SK-N-SH (cell line): ENCODE measurements at regions not wholly inside any gene's neighbourhood (a gene's known extent, or its start where the extent isn't known, plus 50 kb on each side); places are given as distances from the start of the nearest gene placed in this dataset.

Experiments used
- CTCF ChIA-PET: fragments of 300-600, 350-600 bp; formaldehyde crosslinking; extraction: SDS; loops from one replicate; lab custom pipeline; 2021; lab: Yijun Ruan, JAX
- POLR2A ChIA-PET: fragments of 350-600 bp; sonication (Branson Sonifier 250); formaldehyde crosslinking; extraction: SDS; loops from one replicate; lab custom pipeline; 2020; ENCODE audit warnings: antibody characterized with exemption, inconsistent platforms; lab: Yijun Ruan, JAX
- DNase-seq: peaks from one replicate; pipeline ENCODE4 v3.0.0; 2012
- H2AFZ ChIP-seq: fragments of 200-600 bp; sonication (generic); 2 replicates; pipeline ENCODE4 v1.8.1; 2016; ENCODE audit warnings: antibody characterized with exemption, mild to moderate bottlenecking, low read depth
- H3F3A ChIP-seq: fragments of 200-600 bp; sonication (generic); replicated peaks from 2 replicates; pipeline ENCODE3; 2016; ENCODE audit warnings: antibody characterized with exemption, mild to moderate bottlenecking; ENCODE audit not compliant: insufficient read depth
- H3K27ac ChIP-seq, 2 experiments: fragments of 200-500 bp in 1 of 2; fragments of 200-600 bp in 1 of 2; sonication (Bioruptor generic) in 1 of 2; sonication (generic), shearing (Covaris generic) in 1 of 2; 2 replicates each; pipeline versions ENCODE4 v1.5.1 to v1.6.1; 2014 to 2016; ENCODE audit warnings: low read depth in 2 of 2, inconsistent platforms in 1 of 2, low read length in 1 of 2, mild to moderate bottlenecking in 1 of 2, mixed read lengths in 1 of 2
- H3K27me3 ChIP-seq: fragments of 200-600 bp; sonication (generic), shearing (Covaris generic); 2 replicates; pipeline ENCODE4 v1.6.1; 2016; ENCODE audit warnings: mixed run types; ENCODE audit not compliant: insufficient read depth
- H3K36me3 ChIP-seq, 2 experiments: fragments of 200-500 bp in 1 of 2; fragments of 200-600 bp in 1 of 2; sonication (Bioruptor generic) in 1 of 2; sonication (generic) in 1 of 2; replicated peaks in 1 of 2; 2 replicates each; pipeline versions ENCODE3 to v1.5.1; 2014 to 2016; ENCODE audit warnings: low read length in 1 of 2, mild to moderate bottlenecking in 1 of 2; ENCODE audit not compliant: insufficient read depth in 2 of 2, control insufficient read depth in 1 of 2
- H3K4me1 ChIP-seq, 2 experiments: fragments of 200-500 bp in 1 of 2; fragments of 200-600 bp in 1 of 2; sonication (Bioruptor generic) in 1 of 2; sonication (generic), shearing (Covaris generic) in 1 of 2; 2 replicates each; pipeline versions ENCODE4 v1.5.1 to v1.6.1; 2014 to 2016; ENCODE audit warnings: low read depth in 1 of 2, low read length in 1 of 2, mixed run types in 1 of 2; ENCODE audit not compliant: insufficient read depth in 2 of 2, control insufficient read depth in 1 of 2
- H3K4me2 ChIP-seq: fragments of 200-600 bp; sonication (generic), shearing (Covaris generic); 2 replicates; pipeline ENCODE4 v1.6.1; 2017; ENCODE audit warnings: mixed run types
- H3K4me3 ChIP-seq, 2 experiments: fragments of 200-500 bp in 1 of 2; fragments of 200-600 bp in 1 of 2; sonication (Bioruptor generic) in 1 of 2; sonication (generic), shearing (Covaris generic) in 1 of 2; 2 replicates each; pipeline versions ENCODE4 v1.5.1 to v1.8.1; 2014 to 2016; ENCODE audit warnings: low read depth in 2 of 2, inconsistent platforms in 1 of 2, low read length in 1 of 2, mild to moderate bottlenecking in 1 of 2, mixed read lengths in 1 of 2, moderate library complexity in 1 of 2
- H3K79me2 ChIP-seq: fragments of 200-600 bp; sonication (generic); 2 replicates; pipeline ENCODE4 v1.8.1; 2017; ENCODE audit warnings: mild to moderate bottlenecking; ENCODE audit not compliant: insufficient read depth
- H3K9ac ChIP-seq: fragments of 200-600 bp; sonication (generic); 2 replicates; pipeline ENCODE4 v1.6.1; 2017; ENCODE audit warnings: mixed run types
- H3K9me2 ChIP-seq: fragments of 200-600 bp; sonication (generic); 2 replicates; pipeline ENCODE4 v1.6.1; 2017; ENCODE audit warnings: mixed run types
- H3K9me3 ChIP-seq: fragments of 200-600 bp; sonication (generic); 2 replicates; pipeline ENCODE4 v1.6.1; 2017; ENCODE audit warnings: mixed run types, mild to moderate bottlenecking, moderate library complexity
- H4K20me1 ChIP-seq: fragments of 200-600 bp; sonication (generic); 2 replicates; pipeline ENCODE4 v1.6.1; 2017; ENCODE audit warnings: mild to moderate bottlenecking, mixed run types; ENCODE audit not compliant: insufficient read depth
- ELF1 ChIP-seq: IDR thresholded peaks from 2 replicates; pipeline ENCODE4 v1.4.0; 2012
- EZH2phosphoT487 ChIP-seq: fragments of 200-600 bp; sonication (generic); IDR thresholded peaks from 2 replicates; pipeline ENCODE4 v1.6.1; 2017; ENCODE audit warnings: low read depth, mixed run types, mild to moderate bottlenecking, antibody characterized with exemption, moderate library complexity, borderline replicate concordance
- FOXM1 ChIP-seq: IDR thresholded peaks from 2 replicates; pipeline ENCODE4 v1.4.0; 2012; ENCODE audit warnings: low read depth, mild to moderate bottlenecking
- GABPA ChIP-seq: IDR thresholded peaks from 2 replicates; pipeline ENCODE4 v1.4.0; 2012; ENCODE audit warnings: low read depth, mild to moderate bottlenecking
- GATA2 ChIP-seq: sonication (generic); formaldehyde crosslinking; IDR thresholded peaks from 2 replicates; pipeline ENCODE4 v1.5.0; 2020; ENCODE audit warnings: mild to moderate bottlenecking, missing genetic modification reagents
- JUND ChIP-seq: IDR thresholded peaks from 2 replicates; pipeline ENCODE4 v1.4.0; 2012
- MEF2A ChIP-seq: IDR thresholded peaks from 2 replicates; pipeline ENCODE4 v1.4.0; 2012; ENCODE audit warnings: low read depth, borderline replicate concordance
- MXI1 ChIP-seq: IDR thresholded peaks from 2 replicates; pipeline ENCODE4 v1.6.1; 2012; ENCODE audit warnings: mild to moderate bottlenecking, low read depth, low read length, improper control_type of control experiment
- NFIC ChIP-seq: IDR thresholded peaks from 2 replicates; pipeline ENCODE4 v1.4.0; 2012; ENCODE audit warnings: borderline replicate concordance
- RAD21 ChIP-seq: IDR thresholded peaks from 2 replicates; pipeline ENCODE4 v1.6.1; 2012; ENCODE audit warnings: mild to moderate bottlenecking, low read length
- RXRA ChIP-seq: IDR thresholded peaks from 2 replicates; pipeline ENCODE4 v1.4.0; 2012; ENCODE audit warnings: low read depth, mild to moderate bottlenecking, borderline replicate concordance
- SMC3 ChIP-seq: IDR thresholded peaks from 2 replicates; pipeline ENCODE4 v1.6.1; 2012; ENCODE audit warnings: low read depth, low read length, improper control_type of control experiment
- TAF1 ChIP-seq: IDR thresholded peaks from 2 replicates; pipeline ENCODE4 v1.6.1; 2012; ENCODE audit warnings: low read depth, mild to moderate bottlenecking, low read length, moderate library complexity, borderline replicate concordance
- TEAD4 ChIP-seq: IDR thresholded peaks from 2 replicates; pipeline ENCODE4 v1.4.0; 2012; ENCODE audit warnings: mild to moderate bottlenecking, borderline replicate concordance; ENCODE audit not compliant: insufficient read depth
- WGBS: methylation state at CpG from one replicate; pipeline ENCODE4 v1.1.6; 2017; ENCODE audit warnings: low lambda C conversion rate; 5-methylcytosine and 5-hydroxymethylcytosine counted together
- TF ChIP-seq, protein P1 (sequence below): IDR thresholded peaks from 2 replicates; pipeline ENCODE4 v1.6.1; 2012; ENCODE audit warnings: mild to moderate bottlenecking, low read depth, low read length, moderate library complexity
- TF ChIP-seq, protein P2 (sequence below): fragments of 200-600 bp; sonication (generic); IDR thresholded peaks from 2 replicates; pipeline ENCODE4 v1.6.1; 2017; ENCODE audit warnings: antibody characterized with exemption, mild to moderate bottlenecking, moderate library complexity
- TF ChIP-seq, protein P3 (sequence below): fragments of 150-350 bp; IDR thresholded peaks from 2 replicates; pipeline ENCODE4 v1.6.1; 2017; ENCODE audit warnings: antibody characterized with exemption, low read length, low read depth, borderline replicate concordance
- TF ChIP-seq, protein P4 (sequence below): fragments of 150-350 bp; IDR thresholded peaks from 2 replicates; pipeline ENCODE4 v1.6.1; 2016; ENCODE audit warnings: mild to moderate bottlenecking, low read depth, low read length
- TF ChIP-seq, protein P5 (sequence below): IDR thresholded peaks from 2 replicates; pipeline ENCODE4; 2012

DNA sequence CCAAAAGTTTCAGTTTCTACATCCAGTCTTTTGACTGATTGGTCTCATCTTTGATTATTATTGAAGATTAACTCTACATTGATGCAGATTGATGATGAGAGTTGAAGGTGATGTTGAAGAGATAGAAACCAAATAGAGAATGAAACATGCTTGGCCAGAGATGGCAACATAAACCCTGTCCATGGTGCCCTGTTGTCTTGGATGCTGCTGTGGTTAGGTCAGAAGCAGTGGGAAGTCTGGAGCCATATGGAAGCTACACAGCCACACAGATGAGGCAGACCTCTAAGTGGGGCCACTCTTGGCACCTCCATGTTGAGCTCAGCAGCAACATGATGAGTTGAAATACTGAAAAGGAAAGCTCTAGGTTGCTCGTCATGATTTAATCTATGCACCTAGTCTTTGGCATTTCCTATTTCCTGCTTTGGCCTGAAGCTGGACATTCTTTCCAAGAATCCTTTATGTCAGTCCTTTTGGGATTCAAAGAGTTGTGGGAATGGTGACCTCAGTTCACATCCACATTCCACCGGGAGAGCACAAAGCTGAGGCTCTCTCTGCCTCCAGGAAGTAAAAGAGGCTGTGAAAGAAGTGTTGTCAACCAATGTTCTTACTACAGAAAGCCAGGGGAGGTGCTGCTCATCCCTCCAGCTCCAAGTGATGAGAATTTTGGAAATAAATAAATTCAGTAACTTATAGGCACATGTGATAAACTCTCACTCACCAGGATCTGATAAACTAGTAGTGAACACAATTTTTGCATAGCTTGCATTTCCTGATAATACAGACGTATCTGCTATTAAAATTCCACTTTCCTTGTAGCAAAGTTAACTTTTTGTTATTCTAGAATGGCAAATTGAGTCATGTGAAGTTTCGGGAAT, 127.7 kb upstream of the MAF start:
- Histone ChIP-seq H3F3A (no peaks in the 10 kb centered on the region), H3K9me2 (no peaks in the 10 kb centered on the region), H4K20me1 (no peaks in the 10 kb centered on the region), H3K27ac (no peak overlapping the region), H3K4me3 (no peak overlapping the region), H3K36me3 (no peaks in the 10 kb centered on the region), H3K4me2 (no peak overlapping the region), H3K9ac (no peak overlapping the region), H3K27me3 (no peaks in the 10 kb centered on the region), H3K9me3 (no peaks in the 10 kb centered on the region), H3K4me1 (no peaks in the 10 kb centered on the region), H2AFZ (no peak overlapping the region), H3K79me2 (no peaks in the 10 kb centered on the region)
- TF ChIP-seq EZH2phosphoT487: no peak
- TF ChIP-seq NFIC: no peak
- no peak for TF ChIP-seq RXRA
- no peak for TF ChIP-seq JUND
- POLR2A ChIA-PET: no interaction called here
- DNase-seq: no peak
- 31% methylated on average over 4 of the region's 4 CpGs for WGBS
- CTCF ChIA-PET: interaction anchor here (1.4 kb wide), 1 partner anchor 8 kb away, joined by 3 read pairs; no protein-coding TSS in a partner anchor

DNA sequence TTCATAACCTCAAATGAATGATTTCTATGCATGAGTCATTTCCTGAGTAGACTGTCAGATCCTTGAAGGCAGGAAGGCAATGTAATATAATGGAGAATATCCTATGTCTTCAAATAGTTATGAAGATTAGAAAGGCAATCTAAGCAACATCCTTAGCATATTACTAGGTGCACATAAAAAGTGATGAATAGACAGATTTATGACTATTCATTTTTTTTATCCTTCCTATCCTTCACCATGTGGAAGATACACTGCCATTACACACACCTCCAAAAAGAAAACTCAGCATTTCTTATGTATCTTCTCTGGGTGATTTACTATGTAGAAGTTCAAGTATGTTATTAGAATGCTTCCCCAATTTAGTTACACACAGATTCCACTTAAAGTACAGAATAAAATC, 126.4 kb upstream of the MAF start:
- Histone ChIP-seq H3K9me3 (no peaks in the 10 kb centered on the region), H3K4me2 (no peak overlapping the region), H2AFZ (no peak overlapping the region), H3K79me2 (no peaks in the 10 kb centered on the region), H3K27ac (no peak overlapping the region), H3K36me3 (no peaks in the 10 kb centered on the region), H3K9me2 (no peaks in the 10 kb centered on the region), H3K4me3 (no peak overlapping the region), H3K9ac (no peak overlapping the region), H3F3A (no peaks in the 10 kb centered on the region), H3K4me1 (no peaks in the 10 kb centered on the region), H3K27me3 (no peaks in the 10 kb centered on the region), H4K20me1 (no peaks in the 10 kb centered on the region)
- CTCF ChIA-PET: no interaction called here
- POLR2A ChIA-PET: no interaction called here
- DNase-seq: no peak
- TF ChIP-seq TEAD4 (no peak), JUND (no peak), EZH2phosphoT487 (no peak), GATA2 (CRISPR knock-in tag) (no peak), ELF1 (no peak), TAF1 (no peak), SMC3 (no peak), MXI1 (no peak), GABPA (no peak), MEF2A (no peak), RAD21 (no peak), FOXM1 (no peak), NFIC (no peak)
- TF ChIP-seq, protein P1, sequence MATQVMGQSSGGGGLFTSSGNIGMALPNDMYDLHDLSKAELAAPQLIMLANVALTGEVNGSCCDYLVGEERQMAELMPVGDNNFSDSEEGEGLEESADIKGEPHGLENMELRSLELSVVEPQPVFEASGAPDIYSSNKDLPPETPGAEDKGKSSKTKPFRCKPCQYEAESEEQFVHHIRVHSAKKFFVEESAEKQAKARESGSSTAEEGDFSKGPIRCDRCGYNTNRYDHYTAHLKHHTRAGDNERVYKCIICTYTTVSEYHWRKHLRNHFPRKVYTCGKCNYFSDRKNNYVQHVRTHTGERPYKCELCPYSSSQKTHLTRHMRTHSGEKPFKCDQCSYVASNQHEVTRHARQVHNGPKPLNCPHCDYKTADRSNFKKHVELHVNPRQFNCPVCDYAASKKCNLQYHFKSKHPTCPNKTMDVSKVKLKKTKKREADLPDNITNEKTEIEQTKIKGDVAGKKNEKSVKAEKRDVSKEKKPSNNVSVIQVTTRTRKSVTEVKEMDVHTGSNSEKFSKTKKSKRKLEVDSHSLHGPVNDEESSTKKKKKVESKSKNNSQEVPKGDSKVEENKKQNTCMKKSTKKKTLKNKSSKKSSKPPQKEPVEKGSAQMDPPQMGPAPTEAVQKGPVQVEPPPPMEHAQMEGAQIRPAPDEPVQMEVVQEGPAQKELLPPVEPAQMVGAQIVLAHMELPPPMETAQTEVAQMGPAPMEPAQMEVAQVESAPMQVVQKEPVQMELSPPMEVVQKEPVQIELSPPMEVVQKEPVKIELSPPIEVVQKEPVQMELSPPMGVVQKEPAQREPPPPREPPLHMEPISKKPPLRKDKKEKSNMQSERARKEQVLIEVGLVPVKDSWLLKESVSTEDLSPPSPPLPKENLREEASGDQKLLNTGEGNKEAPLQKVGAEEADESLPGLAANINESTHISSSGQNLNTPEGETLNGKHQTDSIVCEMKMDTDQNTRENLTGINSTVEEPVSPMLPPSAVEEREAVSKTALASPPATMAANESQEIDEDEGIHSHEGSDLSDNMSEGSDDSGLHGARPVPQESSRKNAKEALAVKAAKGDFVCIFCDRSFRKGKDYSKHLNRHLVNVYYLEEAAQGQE: no peak
- TF ChIP-seq, protein P2, sequence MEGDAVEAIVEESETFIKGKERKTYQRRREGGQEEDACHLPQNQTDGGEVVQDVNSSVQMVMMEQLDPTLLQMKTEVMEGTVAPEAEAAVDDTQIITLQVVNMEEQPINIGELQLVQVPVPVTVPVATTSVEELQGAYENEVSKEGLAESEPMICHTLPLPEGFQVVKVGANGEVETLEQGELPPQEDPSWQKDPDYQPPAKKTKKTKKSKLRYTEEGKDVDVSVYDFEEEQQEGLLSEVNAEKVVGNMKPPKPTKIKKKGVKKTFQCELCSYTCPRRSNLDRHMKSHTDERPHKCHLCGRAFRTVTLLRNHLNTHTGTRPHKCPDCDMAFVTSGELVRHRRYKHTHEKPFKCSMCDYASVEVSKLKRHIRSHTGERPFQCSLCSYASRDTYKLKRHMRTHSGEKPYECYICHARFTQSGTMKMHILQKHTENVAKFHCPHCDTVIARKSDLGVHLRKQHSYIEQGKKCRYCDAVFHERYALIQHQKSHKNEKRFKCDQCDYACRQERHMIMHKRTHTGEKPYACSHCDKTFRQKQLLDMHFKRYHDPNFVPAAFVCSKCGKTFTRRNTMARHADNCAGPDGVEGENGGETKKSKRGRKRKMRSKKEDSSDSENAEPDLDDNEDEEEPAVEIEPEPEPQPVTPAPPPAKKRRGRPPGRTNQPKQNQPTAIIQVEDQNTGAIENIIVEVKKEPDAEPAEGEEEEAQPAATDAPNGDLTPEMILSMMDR: no peak
- TF ChIP-seq, protein P3, sequence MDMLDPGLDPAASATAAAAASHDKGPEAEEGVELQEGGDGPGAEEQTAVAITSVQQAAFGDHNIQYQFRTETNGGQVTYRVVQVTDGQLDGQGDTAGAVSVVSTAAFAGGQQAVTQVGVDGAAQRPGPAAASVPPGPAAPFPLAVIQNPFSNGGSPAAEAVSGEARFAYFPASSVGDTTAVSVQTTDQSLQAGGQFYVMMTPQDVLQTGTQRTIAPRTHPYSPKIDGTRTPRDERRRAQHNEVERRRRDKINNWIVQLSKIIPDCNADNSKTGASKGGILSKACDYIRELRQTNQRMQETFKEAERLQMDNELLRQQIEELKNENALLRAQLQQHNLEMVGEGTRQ: no peak
- TF ChIP-seq, protein P4, sequence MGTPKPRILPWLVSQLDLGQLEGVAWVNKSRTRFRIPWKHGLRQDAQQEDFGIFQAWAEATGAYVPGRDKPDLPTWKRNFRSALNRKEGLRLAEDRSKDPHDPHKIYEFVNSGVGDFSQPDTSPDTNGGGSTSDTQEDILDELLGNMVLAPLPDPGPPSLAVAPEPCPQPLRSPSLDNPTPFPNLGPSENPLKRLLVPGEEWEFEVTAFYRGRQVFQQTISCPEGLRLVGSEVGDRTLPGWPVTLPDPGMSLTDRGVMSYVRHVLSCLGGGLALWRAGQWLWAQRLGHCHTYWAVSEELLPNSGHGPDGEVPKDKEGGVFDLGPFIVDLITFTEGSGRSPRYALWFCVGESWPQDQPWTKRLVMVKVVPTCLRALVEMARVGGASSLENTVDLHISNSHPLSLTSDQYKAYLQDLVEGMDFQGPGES: no peak
- TF ChIP-seq, protein P5, sequence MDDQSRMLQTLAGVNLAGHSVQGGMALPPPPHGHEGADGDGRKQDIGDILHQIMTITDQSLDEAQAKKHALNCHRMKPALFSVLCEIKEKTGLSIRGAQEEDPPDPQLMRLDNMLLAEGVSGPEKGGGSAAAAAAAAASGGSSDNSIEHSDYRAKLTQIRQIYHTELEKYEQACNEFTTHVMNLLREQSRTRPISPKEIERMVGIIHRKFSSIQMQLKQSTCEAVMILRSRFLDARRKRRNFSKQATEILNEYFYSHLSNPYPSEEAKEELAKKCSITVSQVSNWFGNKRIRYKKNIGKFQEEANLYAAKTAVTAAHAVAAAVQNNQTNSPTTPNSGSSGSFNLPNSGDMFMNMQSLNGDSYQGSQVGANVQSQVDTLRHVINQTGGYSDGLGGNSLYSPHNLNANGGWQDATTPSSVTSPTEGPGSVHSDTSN: no peak
